ENCODE measurements at regions not wholly inside any gene's neighbourhood (a gene's known extent, or its start where the extent isn't known, plus 50 kb on each side); places are given as distances from the start of the nearest gene placed in this dataset.

GRCh38 chr5:20601678-20602100 is 613.7 kb upstream of the CDH18 start:
- Mint-ChIP-seq H3K4me1 (ENCODE audit: low read depth) (no peaks in the 10 kb centered on the region), H3K4me3 (no peak overlapping the region), H3K27ac (no peak overlapping the region), H3K36me3 (ENCODE audit: low read depth) (no peaks in the 10 kb centered on the region), H3K9me3 (peaks cover 33% of the 10 kb centered on the region), H3K27me3 (ENCODE audit: insufficient read depth) (no peaks in the 10 kb centered on the region)
- TF ChIP-seq CTCF (IDR thresholded peaks at IDR 0.05), result no peak
- DNase-seq, result no peak

GRCh38 chr5:20590356-20590755 is 602.4 kb upstream of the CDH18 start:
- Mint-ChIP-seq H3K4me1 (ENCODE audit: low read depth) (no peaks in the 10 kb centered on the region), H3K27me3 (ENCODE audit: insufficient read depth) (no peaks in the 10 kb centered on the region; the same call in 1 of the 2 replicates)

GRCh38 chr5:20575571-20575970 is 587.6 kb upstream of the CDH18 start:
- Mint-ChIP-seq H3K4me3 (no peak overlapping the region), H3K9me3 (peaks cover 5% of the 10 kb centered on the region; the same call in 1 of the 2 replicates), H3K4me1 (ENCODE audit: low read depth) (no peaks in the 10 kb centered on the region), H3K27me3 (ENCODE audit: insufficient read depth) (no peaks in the 10 kb centered on the region), H3K36me3 (ENCODE audit: low read depth) (no peaks in the 10 kb centered on the region), H3K27ac (no peak overlapping the region)
- TF ChIP-seq CTCF (IDR thresholded peaks at IDR 0.05), result no peak
- DNase-seq, result no peak

More at GRCh38 chr5:20590356-20590755, 602.4 kb upstream of the CDH18 start:
- no peak for DNase-seq
- TF ChIP-seq CTCF (IDR thresholded peaks at IDR 0.05), result no peak
- Mint-ChIP-seq H3K9me3 (peaks cover 16% of the 10 kb centered on the region), H3K27ac (no peak overlapping the region), H3K4me3 (no peak overlapping the region), H3K36me3 (ENCODE audit: low read depth) (no peaks in the 10 kb centered on the region)

GRCh38 chr5:20574576-20574975 is 586.6 kb upstream of the CDH18 start:
- Mint-ChIP-seq H3K4me1 (ENCODE audit: low read depth) (no peaks in the 10 kb centered on the region), H3K27ac (no peak overlapping the region), H3K36me3 (ENCODE audit: low read depth) (no peaks in the 10 kb centered on the region), H3K27me3 (ENCODE audit: insufficient read depth) (no peaks in the 10 kb centered on the region), H3K9me3 (peaks cover 5% of the 10 kb centered on the region; the same call in 1 of the 2 replicates), H3K4me3 (no peak overlapping the region)
- no peak for TF ChIP-seq CTCF (IDR thresholded peaks at IDR 0.05)
- DNase-seq, result no peak

GRCh38 chr5:20572614-20573013 is 584.6 kb upstream of the CDH18 start:
- Mint-ChIP-seq H3K27ac (no peak overlapping the region), H3K4me3 (no peak overlapping the region), H3K27me3 (ENCODE audit: insufficient read depth) (no peaks in the 10 kb centered on the region), H3K9me3 (peaks cover 7% of the 10 kb centered on the region), H3K36me3 (ENCODE audit: low read depth) (no peaks in the 10 kb centered on the region), H3K4me1 (ENCODE audit: low read depth) (no peaks in the 10 kb centered on the region)
- no peak for TF ChIP-seq CTCF (IDR thresholded peaks at IDR 0.05)
- DNase-seq, result no peak

- Mint-ChIP-seq H3K27me3 (ENCODE audit: insufficient read depth) (no peaks in the 10 kb centered on the region), H3K9me3 (peaks cover 12% of the 10 kb centered on the region), H3K27ac (no peak overlapping the region), H3K4me1 (ENCODE audit: low read depth) (no peaks in the 10 kb centered on the region), H3K4me3 (no peak overlapping the region), H3K36me3 (ENCODE audit: low read depth) (no peaks in the 10 kb centered on the region)
- DNase-seq, result no peak
- TF ChIP-seq CTCF (IDR thresholded peaks at IDR 0.05), result no peak
Observed at GRCh38 chr5:20570486-20570885, 582.5 kb upstream of the CDH18 start.
